ENCODE measurements at regions not wholly inside any gene's neighbourhood (a gene's known extent, or its start where the extent isn't known, plus 50 kb on each side); places are given as distances from the start of the nearest gene placed in this dataset.

DNA sequence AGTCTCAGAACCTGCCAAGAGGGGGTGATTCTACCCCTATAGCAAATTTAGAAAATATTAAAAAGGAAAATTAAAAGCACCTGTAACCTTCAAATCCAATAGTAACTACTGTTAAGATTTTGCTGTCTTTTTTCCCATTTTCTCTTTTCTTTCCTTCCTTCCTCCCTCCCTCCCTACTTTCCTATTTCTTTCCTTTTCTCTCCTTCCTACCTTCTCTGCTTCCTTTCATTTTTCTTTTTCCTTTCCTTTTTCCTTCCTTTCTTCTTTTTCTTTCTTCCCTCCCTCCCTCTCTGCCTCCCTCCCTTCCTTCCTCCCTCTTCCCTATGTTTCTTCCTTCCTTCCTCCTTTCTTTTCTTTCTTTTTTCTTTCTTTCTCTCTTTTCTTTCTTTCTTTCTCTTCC lies 120.2 kb upstream of the KCTD7 start:
- no peaks in the 10 kb centered on the region for H3K27me3 ChIP-seq (ENCODE audit: insufficient read depth, low read depth)
- no peak for TF ChIP-seq EZH2 (IDR thresholded peaks at IDR 0.05; ENCODE audit: low read depth)
- TF ChIP-seq, protein P1, sequence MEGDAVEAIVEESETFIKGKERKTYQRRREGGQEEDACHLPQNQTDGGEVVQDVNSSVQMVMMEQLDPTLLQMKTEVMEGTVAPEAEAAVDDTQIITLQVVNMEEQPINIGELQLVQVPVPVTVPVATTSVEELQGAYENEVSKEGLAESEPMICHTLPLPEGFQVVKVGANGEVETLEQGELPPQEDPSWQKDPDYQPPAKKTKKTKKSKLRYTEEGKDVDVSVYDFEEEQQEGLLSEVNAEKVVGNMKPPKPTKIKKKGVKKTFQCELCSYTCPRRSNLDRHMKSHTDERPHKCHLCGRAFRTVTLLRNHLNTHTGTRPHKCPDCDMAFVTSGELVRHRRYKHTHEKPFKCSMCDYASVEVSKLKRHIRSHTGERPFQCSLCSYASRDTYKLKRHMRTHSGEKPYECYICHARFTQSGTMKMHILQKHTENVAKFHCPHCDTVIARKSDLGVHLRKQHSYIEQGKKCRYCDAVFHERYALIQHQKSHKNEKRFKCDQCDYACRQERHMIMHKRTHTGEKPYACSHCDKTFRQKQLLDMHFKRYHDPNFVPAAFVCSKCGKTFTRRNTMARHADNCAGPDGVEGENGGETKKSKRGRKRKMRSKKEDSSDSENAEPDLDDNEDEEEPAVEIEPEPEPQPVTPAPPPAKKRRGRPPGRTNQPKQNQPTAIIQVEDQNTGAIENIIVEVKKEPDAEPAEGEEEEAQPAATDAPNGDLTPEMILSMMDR (conservative IDR thresholded peaks at IDR 0.05): no peak
- no peaks in the 10 kb centered on the region for H3K4me1 ChIP-seq (replicated peaks; ENCODE audit: insufficient read depth)
- POLR2A ChIA-PET (ENCODE audit: unreplicated experiment): interaction anchor here (0.7 kb wide), 1 partner anchor 258 kb away, joined by 17 read pairs; no protein-coding TSS in a partner anchor
- no peak for DNase-seq
- BruUV-seq (replicated peaks): no TSS peak
- H3K9me3 ChIP-seq (ENCODE audit: insufficient read depth, low read depth): no peaks in the 10 kb centered on the region
- H3K9me2 ChIP-seq (ENCODE audit: insufficient read depth): no peaks in the 10 kb centered on the region
- H2AFZ ChIP-seq: no peak overlapping the region
- CTCF ChIA-PET: no interaction called here
- no peaks in the 10 kb centered on the region; the same call in 1 of the 2 replicates for H3F3A ChIP-seq (ENCODE audit: insufficient read depth, low read depth)
- no peaks in the 10 kb centered on the region for H3K79me2 ChIP-seq (ENCODE audit: low read depth)
- no peak overlapping the region for H3K27ac ChIP-seq
- no peak overlapping the region for H3K4me2 ChIP-seq
- intact Hi-C loops (cut with micrococcal nuclease; ENCODE audit: unreplicated experiment): no loop called here
- no peak overlapping the region for H3K4me3 ChIP-seq
- no peaks in the 10 kb centered on the region for H4K20me1 ChIP-seq (ENCODE audit: insufficient read depth)
- no peaks in the 10 kb centered on the region for H3K36me3 ChIP-seq (ENCODE audit: low read depth)

DNA sequence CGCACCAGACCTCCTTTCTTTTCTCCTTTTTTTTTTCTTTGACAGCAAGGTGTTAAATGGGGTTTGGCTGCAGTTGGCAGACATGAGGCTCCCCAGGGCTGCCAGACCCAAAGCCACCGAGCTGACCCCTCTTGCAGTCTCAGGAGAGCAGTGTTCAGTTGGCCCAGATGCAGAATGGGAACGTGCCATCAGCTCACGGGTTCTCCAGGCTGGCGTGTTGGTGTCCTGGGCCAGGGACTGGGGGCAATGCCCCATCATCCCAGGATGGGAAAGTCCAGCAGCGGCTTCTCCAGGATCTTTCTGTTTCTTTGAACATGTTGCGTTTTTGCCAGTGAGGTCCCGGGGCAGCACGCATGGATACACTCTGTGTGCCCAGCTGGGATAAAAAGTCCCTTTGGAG lies 114.6 kb upstream of the KCTD7 start:
- H3F3A ChIP-seq (ENCODE audit: insufficient read depth, low read depth): no peaks in the 10 kb centered on the region
- BruUV-seq (replicated peaks): no TSS peak
- H3K79me2 ChIP-seq (ENCODE audit: low read depth): no peaks in the 10 kb centered on the region
- no peaks in the 10 kb centered on the region for H3K9me3 ChIP-seq (ENCODE audit: insufficient read depth, low read depth)
- no peaks in the 10 kb centered on the region for H4K20me1 ChIP-seq (ENCODE audit: insufficient read depth)
- no peak overlapping the region for H2AFZ ChIP-seq
- no peaks in the 10 kb centered on the region for H3K9me2 ChIP-seq (ENCODE audit: insufficient read depth)
- DNase-seq: no peak
- H3K4me1 ChIP-seq (replicated peaks; ENCODE audit: insufficient read depth): no peaks in the 10 kb centered on the region
- H3K4me3 ChIP-seq: no peak overlapping the region
- ChIA-PET CTCF (no interaction called here), POLR2A (ENCODE audit: unreplicated experiment) (no interaction called here)
- no peak overlapping the region for H3K4me2 ChIP-seq
- no peaks in the 10 kb centered on the region for H3K27me3 ChIP-seq (ENCODE audit: insufficient read depth, low read depth)
- intact Hi-C loops (cut with micrococcal nuclease; ENCODE audit: unreplicated experiment): no loop called here
- TF ChIP-seq EZH2 (IDR thresholded peaks at IDR 0.05; ENCODE audit: low read depth): no peak
- TF ChIP-seq, protein P1 (conservative IDR thresholded peaks at IDR 0.05): no peak
- no peaks in the 10 kb centered on the region for H3K36me3 ChIP-seq (ENCODE audit: low read depth)
- H3K27ac ChIP-seq: no peak overlapping the region

DNA sequence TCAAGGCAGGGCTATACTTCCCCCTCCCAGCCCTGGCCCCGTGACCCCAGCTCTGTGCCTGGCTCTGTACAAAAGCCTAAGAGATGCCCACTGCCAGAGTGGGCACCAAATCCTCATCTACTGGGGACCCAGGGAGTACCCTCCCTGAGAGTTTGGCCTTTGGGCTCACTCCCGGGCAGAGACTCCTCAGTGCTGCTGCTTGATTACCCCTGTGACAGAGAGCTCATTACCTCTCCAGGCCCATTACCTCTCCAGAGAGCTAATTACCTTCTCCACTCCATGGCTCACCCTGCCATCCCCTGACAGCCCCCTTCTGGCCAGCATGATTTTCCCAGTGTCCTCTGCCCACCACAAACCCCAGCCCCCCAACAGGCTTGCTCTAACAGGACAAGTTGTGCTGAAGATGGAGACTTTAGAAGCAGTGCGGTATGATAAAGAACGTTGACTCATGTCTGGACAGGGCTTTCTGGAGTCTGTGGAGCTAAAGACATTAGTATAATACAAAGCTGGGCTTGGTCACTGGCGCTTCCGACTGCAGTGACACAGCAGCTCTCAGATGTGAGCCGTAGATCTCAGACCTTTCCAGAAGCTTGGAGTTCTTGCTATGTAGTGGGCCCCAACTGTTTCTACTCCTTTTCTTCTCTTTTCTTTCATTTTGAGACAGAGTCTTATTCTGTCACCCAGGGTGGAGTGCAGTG lies 111.3 kb upstream of the KCTD7 start:
- Histone ChIP-seq H2AFZ (no peak overlapping the region), H3K27ac (no peak overlapping the region), H3K4me1 (replicated peaks; ENCODE audit: insufficient read depth) (no peaks in the 10 kb centered on the region), H3F3A (ENCODE audit: insufficient read depth, low read depth) (no peaks in the 10 kb centered on the region), H3K4me3 (no peak overlapping the region), H3K9me2 (ENCODE audit: insufficient read depth) (no peaks in the 10 kb centered on the region), H3K36me3 (ENCODE audit: low read depth) (no peaks in the 10 kb centered on the region), H3K79me2 (ENCODE audit: low read depth) (no peaks in the 10 kb centered on the region), H3K9me3 (ENCODE audit: insufficient read depth, low read depth) (no peaks in the 10 kb centered on the region), H3K4me2 (no peak overlapping the region), H4K20me1 (ENCODE audit: insufficient read depth) (no peaks in the 10 kb centered on the region), H3K27me3 (ENCODE audit: insufficient read depth, low read depth) (no peaks in the 10 kb centered on the region)
- no peak for DNase-seq
- intact Hi-C loops (cut with micrococcal nuclease; ENCODE audit: unreplicated experiment): no loop called here
- CTCF ChIA-PET: interaction anchor here (0.7 kb wide), 1 partner anchor 48 kb away, joined by 3 read pairs; no protein-coding TSS in a partner anchor
- TF ChIP-seq EZH2 (IDR thresholded peaks at IDR 0.05; ENCODE audit: low read depth): no peak
- TF ChIP-seq, protein P1 (conservative IDR thresholded peaks at IDR 0.05): no peak
- no TSS peak for BruUV-seq (replicated peaks)
- POLR2A ChIA-PET (ENCODE audit: unreplicated experiment): no interaction called here
